NCI-H146 (cell line): ENCODE measurements at regions not wholly inside any gene's neighbourhood (a gene's known extent, or its start where the extent isn't known, plus 50 kb on each side); places are given as distances from the start of the nearest gene placed in this dataset.
"Not testable (repeated sequence)": the region's sequence is repeated elsewhere in the genome, so short reads cannot be mapped to it uniquely, and the experiment has no call there.

ENCODE experiments used
- DNase-seq: peaks from one replicate; lab custom pipeline; 2025; lab: John Stamatoyannopoulos, UW

DNA sequence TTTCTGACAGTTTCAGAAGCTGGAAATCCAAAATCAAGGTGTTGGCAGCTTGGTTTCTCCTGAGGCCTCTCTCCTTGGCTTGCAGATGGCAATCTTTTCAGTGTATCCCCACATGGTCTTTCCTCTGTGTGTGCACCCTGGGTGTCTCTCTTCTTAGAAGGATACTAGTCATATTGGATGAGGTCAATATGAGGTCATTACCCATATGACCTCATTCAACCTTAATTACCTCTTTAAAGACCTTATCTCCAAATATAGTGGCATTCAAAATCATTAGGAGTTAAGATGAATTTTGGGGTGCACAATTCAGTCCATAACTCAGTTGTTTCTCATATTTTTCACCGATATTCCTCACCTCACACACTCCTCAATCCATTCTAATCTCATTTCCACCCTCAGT is 92.4 kb upstream of the TGM3 start:
- DNase-seq, result no peak

GRCh38 chr20:2204021-2204420 is 91.8 kb upstream of the TGM3 start:
- DNase-seq, result no peak

DNA sequence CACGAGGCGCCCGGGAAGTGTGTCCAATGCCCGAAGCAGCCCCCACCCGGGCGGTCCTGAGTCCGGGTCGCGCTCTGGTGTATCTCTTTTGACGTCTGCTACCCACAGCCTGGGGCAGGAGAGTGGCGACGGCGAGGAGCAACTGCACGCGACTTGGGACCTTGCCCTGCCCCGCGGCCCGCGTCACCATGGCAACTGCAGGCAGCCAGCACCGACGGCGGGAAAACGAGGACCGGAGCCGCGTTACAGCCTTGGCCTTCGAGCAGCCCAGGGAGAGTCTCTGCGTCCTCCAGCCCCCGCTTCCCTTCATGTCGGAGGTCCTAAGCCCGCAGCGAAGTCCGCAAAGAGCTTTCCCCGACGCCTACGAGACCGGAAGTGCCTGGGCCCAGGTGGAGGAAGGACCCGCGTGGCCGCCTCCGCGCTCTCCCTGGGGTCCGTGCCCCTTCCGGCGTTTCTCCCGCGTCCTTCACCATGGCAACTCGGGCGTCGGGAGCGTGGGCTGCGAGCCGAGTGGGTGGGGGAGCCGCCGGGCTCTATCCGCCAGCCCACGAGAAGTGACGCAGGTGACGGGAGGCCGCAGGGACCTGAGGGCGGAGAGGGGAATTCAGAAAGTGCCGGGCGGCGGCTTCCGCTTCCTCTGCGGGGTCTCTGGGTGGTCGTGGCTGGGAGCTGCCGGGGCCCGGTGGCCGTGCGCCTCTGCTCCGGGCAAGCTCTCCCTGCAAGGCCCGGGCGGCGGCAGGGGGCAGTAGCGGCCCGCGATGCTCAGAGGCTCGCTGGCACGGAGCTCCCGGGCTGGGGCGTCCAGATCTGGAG is 88.6 kb upstream of the TGM3 start:
- peak; percentile 92 for DNase-seq

DNA sequence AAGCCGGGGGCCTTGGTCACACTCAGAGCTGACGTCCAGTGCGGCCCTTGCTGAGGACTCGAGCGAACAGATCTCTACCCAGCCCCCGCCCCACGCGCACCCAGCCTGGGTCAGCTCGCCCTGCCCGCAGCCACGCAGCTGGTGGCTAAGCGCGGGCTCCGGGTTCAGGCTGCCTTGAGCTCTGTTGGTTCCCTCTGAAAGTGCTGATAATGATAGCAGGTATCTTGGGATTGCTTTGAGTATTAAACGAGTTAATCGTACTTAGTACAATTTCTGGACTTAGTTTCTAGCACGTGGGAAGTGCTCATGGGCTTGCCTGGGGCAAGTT is 88.1 kb upstream of the TGM3 start:
- no peak for DNase-seq

GRCh38 chr20:2208897-2209296 is 86.9 kb upstream of the TGM3 start:
- no peak for DNase-seq

- no peak for DNase-seq
Measured at GRCh38 chr20:2210646-2211552, 84.9 kb upstream of the TGM3 start.

DNA sequence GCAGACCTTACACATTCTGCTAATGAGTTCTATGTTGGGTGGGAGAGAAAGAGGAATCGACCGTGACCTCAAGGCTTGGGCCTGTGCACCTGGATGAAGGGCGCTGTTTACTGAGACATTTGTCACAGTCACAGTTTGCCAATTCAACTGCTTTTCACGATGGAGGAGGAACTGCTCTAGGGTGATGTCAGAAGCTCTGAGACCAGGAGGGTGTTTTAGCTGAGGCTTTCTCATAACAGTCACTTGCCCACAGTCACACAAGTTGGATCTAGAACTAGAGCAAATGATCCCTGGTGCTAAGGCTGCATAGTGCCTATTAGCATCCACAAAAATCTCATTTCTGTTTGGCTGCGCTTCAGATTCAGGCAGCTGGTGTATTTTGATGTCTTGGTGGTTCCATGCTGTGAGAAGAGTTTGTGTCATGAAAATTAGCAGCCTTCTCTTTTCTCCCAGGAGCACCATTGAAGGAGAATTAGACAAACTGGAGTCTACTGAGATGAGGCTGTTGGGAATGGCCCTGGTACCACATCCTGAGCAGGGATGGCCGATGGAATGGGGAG is 83.3 kb upstream of the TGM3 start:
- DNase-seq, result no peak

DNA sequence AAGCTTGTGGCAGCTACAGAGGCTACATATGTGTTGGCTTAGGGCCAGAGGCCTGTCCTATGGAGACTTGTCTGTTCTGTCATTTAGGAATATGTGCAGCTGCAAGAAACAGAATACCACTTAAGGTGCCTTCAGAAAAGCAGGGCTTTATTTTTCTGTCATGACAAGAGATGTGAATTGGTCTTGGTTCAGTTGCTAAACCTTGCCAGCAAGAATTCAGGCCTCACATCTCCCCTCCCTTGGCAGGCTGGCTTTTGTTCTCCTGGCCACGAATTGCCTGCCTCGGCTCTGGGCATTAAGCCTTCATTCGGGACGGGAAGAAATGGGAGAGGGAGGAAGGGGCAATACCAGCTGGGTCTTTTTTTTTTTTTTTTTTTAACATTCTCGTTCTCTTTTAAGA is 82.4 kb upstream of the TGM3 start:
- no peak for DNase-seq

DNA sequence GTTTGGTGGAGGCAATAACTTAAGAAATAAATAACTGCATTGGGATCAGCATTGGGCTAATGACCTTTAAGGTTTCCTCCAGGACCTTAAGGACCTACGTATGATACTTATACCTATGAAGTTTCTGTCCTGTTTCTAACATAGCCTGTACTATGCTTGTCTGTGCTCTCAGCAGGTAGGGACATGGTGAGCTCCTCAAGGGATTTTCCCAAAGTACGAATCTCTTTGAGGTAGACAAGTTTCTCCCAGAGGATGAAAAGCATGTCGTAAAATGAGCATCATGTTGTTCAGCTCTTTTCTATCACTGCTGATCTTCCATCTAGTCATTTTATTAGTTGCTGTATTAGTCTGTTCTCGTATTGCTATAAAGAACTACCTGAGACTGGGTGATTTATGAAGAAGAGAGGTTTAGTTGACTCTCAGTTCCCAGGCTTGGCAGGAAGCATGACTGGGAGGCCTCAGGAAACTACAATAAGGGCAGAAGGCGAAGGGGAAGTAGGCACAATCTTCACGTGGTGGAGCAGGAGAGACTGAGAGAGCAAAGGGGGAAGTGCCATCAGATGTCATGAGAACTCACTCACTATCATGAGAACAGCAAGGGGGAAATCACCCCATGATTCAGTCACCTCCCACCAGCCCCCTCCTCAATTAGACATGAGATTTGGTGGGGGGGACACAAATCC is 77.8 kb upstream of the TGM3 start:
- DNase-seq, result no peak

DNA sequence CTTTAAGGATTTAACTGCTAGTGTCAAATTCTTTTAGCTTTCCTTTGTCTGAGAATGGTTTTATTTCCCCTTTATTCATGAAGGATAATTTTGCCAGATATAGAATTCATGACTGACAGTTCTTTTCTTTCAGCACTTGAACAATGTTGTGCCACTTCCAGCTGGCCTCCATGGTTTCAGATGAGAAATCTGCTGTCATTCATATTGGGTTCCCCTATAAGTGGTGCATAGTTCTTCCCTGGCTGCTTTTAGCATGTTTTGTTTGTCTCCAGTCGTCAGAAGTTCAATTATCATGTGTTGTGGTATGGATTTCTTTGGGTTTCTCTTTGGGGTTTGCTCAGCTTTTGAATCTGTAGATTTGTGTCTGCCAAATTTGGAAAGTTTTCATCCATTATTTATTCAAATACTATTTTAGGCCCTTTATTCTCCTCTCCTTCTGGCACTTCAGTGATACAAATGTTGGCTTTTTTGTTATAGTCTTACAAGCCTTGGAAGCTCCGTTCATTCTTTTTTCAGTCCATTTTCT is 76.3 kb upstream of the TGM3 start:
- DNase-seq, result no peak

- DNase-seq, result no peak
Measured at GRCh38 chr20:2220298-2220697, 75.5 kb upstream of the TGM3 start.

DNA sequence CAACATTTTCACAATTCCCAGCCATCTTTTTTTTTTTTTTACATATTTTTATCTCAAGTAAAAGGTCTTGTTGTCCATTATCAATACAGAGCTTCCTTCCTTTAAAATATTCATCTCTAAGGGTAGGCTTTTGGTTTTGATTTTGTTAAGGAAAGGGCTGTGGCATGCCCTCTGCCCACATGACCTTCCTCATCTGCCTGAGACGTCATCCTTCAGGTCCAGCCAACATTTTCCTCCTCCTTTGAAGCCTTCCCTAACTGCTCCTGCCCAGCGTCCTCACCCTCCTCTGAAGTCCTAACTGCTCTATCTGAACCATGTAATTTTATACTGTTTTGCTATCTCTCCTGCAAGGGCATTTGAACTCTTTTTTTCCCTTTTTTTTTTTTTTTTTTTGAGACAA is 73.9 kb upstream of the TGM3 start:
- DNase-seq, result no peak

GRCh38 chr20:2223558-2224367 is 72.0 kb upstream of the TGM3 start:
- DNase-seq, result no peak

DNA sequence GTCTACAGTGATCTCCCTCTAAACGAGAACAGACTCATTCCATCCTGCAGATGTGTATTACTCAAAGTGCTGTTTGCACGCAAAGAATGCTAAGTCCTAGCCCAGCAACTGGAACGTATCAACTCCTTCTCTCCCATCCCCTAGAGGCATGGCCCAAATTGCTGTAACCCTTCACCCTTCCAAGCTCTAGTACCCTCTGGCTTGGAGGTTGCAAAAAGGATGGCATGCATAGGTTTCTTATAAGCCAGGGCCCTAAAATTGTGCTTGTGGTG is 71.5 kb upstream of the TGM3 start:
- no peak for DNase-seq

DNA sequence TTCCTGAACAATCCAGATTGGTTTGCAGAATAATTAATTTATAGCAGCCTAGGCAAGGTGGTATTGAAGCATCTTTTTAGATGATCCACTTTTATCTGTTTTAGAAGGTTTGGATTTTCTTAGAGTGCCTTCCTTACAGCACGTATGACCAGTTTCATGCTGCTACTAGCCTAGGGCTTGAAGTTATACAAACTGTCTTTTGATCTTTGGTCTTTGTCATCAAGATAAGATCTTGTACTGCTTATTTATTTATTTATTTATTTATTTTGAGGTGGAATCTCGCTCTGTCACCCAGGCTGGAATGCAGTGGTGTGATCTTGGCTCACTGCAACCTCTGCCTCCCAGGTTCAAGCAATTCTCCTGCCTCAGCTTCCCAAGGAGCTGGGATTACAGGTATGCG is 68.5 kb upstream of the TGM3 start:
- not testable (repeated sequence) for DNase-seq

- DNase-seq, result no peak
Measured at GRCh38 chr20:2227861-2228260, 67.9 kb upstream of the TGM3 start.

GRCh38 chr20:2228926-2229325 is 66.9 kb upstream of the TGM3 start:
- no peak for DNase-seq

GRCh38 chr20:2230726-2231488 is 64.9 kb upstream of the TGM3 start:
- no peak for DNase-seq

- DNase-seq, result no peak
Measured at GRCh38 chr20:2231701-2232100, 64.1 kb upstream of the TGM3 start.

GRCh38 chr20:2234598-2235191 is 61.1 kb upstream of the TGM3 start:
- DNase-seq, result peak; percentile 94
